ENCODE measurements at regions not wholly inside any gene's neighbourhood (a gene's known extent, or its start where the extent isn't known, plus 50 kb on each side); places are given as distances from the start of the nearest gene placed in this dataset.

- TF ChIP-seq EHMT2 (IDR thresholded peaks at IDR 0.05; ENCODE audit: borderline replicate concordance, low read depth, low read length) (no peak), ZBTB7B (CRISPR knock-in tag; IDR thresholded peaks at IDR 0.05) (no peak), ZNF768 (CRISPR knock-in tag; IDR thresholded peaks at IDR 0.05) (no peak), MTF1 (CRISPR knock-in tag; IDR thresholded peaks at IDR 0.05) (no peak), POLR2G (IDR thresholded peaks at IDR 0.05; ENCODE audit: low read depth, low read length) (no peak), ZFP36L2 (CRISPR knock-in tag; IDR thresholded peaks at IDR 0.05) (no peak), TEF (CRISPR knock-in tag; IDR thresholded peaks at IDR 0.05) (no peak)
These were observed 158.3 kb upstream of the KIT start (continued) for GRCh38 chr4:54499308-54500074.

GRCh38 chr4:54505362-54505761 lies 152.4 kb upstream of the KIT start:
- CTCF ChIA-PET (ENCODE audit: low intra/inter-chr PET ratio, low total read pairs) = no interaction called here
- no peak overlapping the region for H2AFZ ChIP-seq (ENCODE audit: low read length)
- no peaks in the 10 kb centered on the region for H3K36me3 ChIP-seq (replicated peaks in 1 of 2; ENCODE audit: control insufficient read depth in 1 of 2, insufficient read depth in 2 of 2, low read length in 2 of 2)
- no peak for FAIRE-seq
- no peak for ATAC-seq
- POLR2A ChIA-PET = no interaction called here
- H3K9ac ChIP-seq (ENCODE audit: insufficient read depth, low read depth, low read length) = no peak overlapping the region
- no peak overlapping the region for H3K27ac ChIP-seq (ENCODE audit: extremely low read length, insufficient read depth, low read length)
- no TSS peak for BruUV-seq (replicated peaks)
- H3K9me3 ChIP-seq (ENCODE audit: low read length) = no peaks in the 10 kb centered on the region
- no peak overlapping the region for H3K4me2 ChIP-seq (ENCODE audit: low read depth, low read length)
- no peak for DNase-seq (ENCODE audit: low spot score)
- H3K4me3 ChIP-seq (replicated peaks in 1 of 3; ENCODE audit: insufficient read depth in 1 of 3, low read depth in 2 of 3, low read length in 3 of 3) = no peak overlapping the region
- in situ Hi-C loops (cut with HindIII; ENCODE audit: extremely low pct_ligation_motif_present, low pct_unique_long_range_greater_than_20kb) = no loop called here
- no peaks in the 10 kb centered on the region for H3K4me1 ChIP-seq (ENCODE audit: insufficient read depth, low read length)
- intact Hi-C loops (cut with micrococcal nuclease; ENCODE audit: unreplicated experiment) = no loop called here
- H4K20me1 ChIP-seq (ENCODE audit: insufficient read depth, low read length) = no peaks in the 10 kb centered on the region
- H3K79me2 ChIP-seq (ENCODE audit: insufficient read depth, low read length) = no peaks in the 10 kb centered on the region
- H3K27me3 ChIP-seq (ENCODE audit: control insufficient read depth in 1 of 2, insufficient read depth in 2 of 2, low read length in 2 of 2) = no peaks in the 10 kb centered on the region
- TF ChIP-seq PPARG (CRISPR knock-in tag; conservative IDR thresholded peaks at IDR 0.05) (no peak), ZNF768 (CRISPR knock-in tag; IDR thresholded peaks at IDR 0.05) (no peak), NONO (IDR thresholded peaks at IDR 0.05) (no peak), NONO (CRISPR knock-in tag; conservative IDR thresholded peaks at IDR 0.05) (no peak), KDM3A (CRISPR knock-in tag; IDR thresholded peaks at IDR 0.05; ENCODE audit: low read depth) (no peak), FOXA3 (CRISPR knock-in tag; IDR thresholded peaks at IDR 0.05) (no peak), KLF6 (CRISPR knock-in tag; IDR thresholded peaks at IDR 0.05) (no peak), YEATS4 (CRISPR knock-in tag; IDR thresholded peaks at IDR 0.05; ENCODE audit: borderline replicate concordance) (no peak), GFI1 (CRISPR knock-in tag; IDR thresholded peaks at IDR 0.05; ENCODE audit: borderline replicate concordance) (no peak), KDM2A (CRISPR knock-in tag; IDR thresholded peaks at IDR 0.05; ENCODE audit: borderline replicate concordance, low read depth) (no peak), ZNF17 (CRISPR knock-in tag; IDR thresholded peaks at IDR 0.05) (no peak), NFE2 (CRISPR knock-in tag; IDR thresholded peaks at IDR 0.05) (no peak), TCF7 (IDR thresholded peaks at IDR 0.05; ENCODE audit: low read depth) (no peak)
- TF ChIP-seq, protein P1, sequence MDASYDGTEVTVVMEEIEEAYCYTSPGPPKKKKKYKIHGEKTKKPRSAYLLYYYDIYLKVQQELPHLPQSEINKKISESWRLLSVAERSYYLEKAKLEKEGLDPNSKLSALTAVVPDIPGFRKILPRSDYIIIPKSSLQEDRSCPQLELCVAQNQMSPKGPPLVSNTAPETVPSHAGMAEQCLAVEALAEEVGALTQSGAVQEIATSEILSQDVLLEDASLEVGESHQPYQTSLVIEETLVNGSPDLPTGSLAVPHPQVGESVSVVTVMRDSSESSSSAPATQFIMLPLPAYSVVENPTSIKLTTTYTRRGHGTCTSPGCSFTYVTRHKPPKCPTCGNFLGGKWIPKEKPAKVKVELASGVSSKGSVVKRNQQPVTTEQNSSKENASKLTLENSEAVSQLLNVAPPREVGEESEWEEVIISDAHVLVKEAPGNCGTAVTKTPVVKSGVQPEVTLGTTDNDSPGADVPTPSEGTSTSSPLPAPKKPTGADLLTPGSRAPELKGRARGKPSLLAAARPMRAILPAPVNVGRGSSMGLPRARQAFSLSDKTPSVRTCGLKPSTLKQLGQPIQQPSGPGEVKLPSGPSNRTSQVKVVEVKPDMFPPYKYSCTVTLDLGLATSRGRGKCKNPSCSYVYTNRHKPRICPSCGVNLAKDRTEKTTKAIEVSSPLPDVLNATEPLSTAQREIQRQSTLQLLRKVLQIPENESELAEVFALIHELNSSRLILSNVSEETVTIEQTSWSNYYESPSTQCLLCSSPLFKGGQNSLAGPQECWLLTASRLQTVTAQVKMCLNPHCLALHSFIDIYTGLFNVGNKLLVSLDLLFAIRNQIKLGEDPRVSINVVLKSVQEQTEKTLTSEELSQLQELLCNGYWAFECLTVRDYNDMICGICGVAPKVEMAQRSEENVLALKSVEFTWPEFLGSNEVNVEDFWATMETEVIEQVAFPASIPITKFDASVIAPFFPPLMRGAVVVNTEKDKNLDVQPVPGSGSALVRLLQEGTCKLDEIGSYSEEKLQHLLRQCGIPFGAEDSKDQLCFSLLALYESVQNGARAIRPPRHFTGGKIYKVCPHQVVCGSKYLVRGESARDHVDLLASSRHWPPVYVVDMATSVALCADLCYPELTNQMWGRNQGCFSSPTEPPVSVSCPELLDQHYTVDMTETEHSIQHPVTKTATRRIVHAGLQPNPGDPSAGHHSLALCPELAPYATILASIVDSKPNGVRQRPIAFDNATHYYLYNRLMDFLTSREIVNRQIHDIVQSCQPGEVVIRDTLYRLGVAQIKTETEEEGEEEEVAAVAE (CRISPR knock-in tag; IDR thresholded peaks at IDR 0.05; ENCODE audit: borderline replicate concordance) = no peak
- TF ChIP-seq, protein P2, sequence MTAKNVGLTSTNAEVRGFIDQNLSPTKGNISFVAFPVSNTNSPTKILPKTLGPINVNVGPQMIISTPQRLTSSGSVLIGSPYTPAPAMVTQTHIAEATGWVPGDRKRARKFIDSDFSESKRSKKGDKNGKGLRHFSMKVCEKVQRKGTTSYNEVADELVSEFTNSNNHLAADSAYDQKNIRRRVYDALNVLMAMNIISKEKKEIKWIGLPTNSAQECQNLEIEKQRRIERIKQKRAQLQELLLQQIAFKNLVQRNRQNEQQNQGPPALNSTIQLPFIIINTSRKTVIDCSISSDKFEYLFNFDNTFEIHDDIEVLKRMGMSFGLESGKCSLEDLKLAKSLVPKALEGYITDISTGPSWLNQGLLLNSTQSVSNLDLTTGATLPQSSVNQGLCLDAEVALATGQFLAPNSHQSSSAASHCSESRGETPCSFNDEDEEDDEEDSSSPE (CRISPR knock-in tag; IDR thresholded peaks at IDR 0.05) = no peak
